Activated naive CD4-positive, alpha-beta T cell treated with anti-CD3 and anti-CD28 coated beads, Interleukin-2, amount 10 ng/mL, durations not matched to agents 7 days and 5 days (primary cell): ENCODE measurements at regions not wholly inside any gene's neighbourhood (a gene's known extent, or its start where the extent isn't known, plus 50 kb on each side); places are given as distances from the start of the nearest gene placed in this dataset.

Experiments
- CTCF ChIA-PET: fragments of 350-600 bp; sonication (Branson Sonifier 250); formaldehyde crosslinking; loops from one replicate; lab custom pipeline; 2021; ENCODE audit warnings: antibody characterized with exemption; lab: Charles Lee
- DNase-seq: peaks from one replicate; pipeline ENCODE4 v3.0.0-alpha.2; 2020
- H3K27ac Mint-ChIP-seq: one replicate; pipeline ENCODE4 v1.8.0; 2021; ENCODE audit warnings: mild to moderate bottlenecking, moderate library complexity, mixed read lengths
- H3K27me3 Mint-ChIP-seq: one replicate; pipeline ENCODE4 v1.8.0; 2021; ENCODE audit warnings: mild to moderate bottlenecking, mixed read lengths
- H3K36me3 Mint-ChIP-seq: one replicate; pipeline ENCODE4 v1.8.0; 2021; ENCODE audit warnings: mixed read lengths
- H3K4me1 Mint-ChIP-seq: one replicate; pipeline ENCODE4 v1.8.0; 2021; ENCODE audit warnings: mixed read lengths
- H3K4me3 Mint-ChIP-seq: one replicate; pipeline ENCODE4 v1.8.0; 2021; ENCODE audit warnings: mild to moderate bottlenecking, moderate library complexity, mixed read lengths
- H3K9me3 Mint-ChIP-seq: one replicate; pipeline ENCODE4 v1.8.0; 2021; ENCODE audit warnings: mixed read lengths

DNA sequence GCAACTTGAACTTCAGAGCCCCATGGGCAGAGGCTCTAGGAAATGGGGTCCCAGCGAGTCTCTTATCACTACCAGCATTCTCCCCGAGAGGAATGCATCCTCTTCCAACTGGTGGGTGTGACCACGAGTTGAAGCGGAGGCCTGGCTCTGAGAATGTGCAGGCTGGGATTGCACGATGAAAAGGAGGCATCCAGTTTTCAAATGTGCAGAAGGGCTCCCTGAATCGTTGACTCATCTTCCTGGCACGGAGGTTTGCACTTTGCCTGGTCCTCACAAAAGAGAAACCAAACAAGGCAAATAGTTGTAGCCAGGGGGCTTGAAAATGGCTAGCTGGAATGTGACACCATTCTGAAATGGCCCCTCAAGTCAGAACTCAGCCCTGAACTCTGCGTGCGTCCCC, 216.7 kb downstream of the GLI2 start:
- Mint-ChIP-seq H3K36me3 (no peaks in the 10 kb centered on the region), H3K4me1 (no peaks in the 10 kb centered on the region), H3K4me3 (no peak overlapping the region), H3K27me3 (no peaks in the 10 kb centered on the region), H3K27ac (no peak overlapping the region), H3K9me3 (no peaks in the 10 kb centered on the region)
- CTCF ChIA-PET: no interaction called here
- DNase-seq: no peak

- Mint-ChIP-seq H3K4me3 (no peak overlapping the region), H3K27ac (no peak overlapping the region), H3K27me3 (no peaks in the 10 kb centered on the region), H3K9me3 (no peaks in the 10 kb centered on the region), H3K36me3 (no peaks in the 10 kb centered on the region), H3K4me1 (no peaks in the 10 kb centered on the region)
- CTCF ChIA-PET: no interaction called here
- DNase-seq: no peak
These were observed 217.5 kb downstream of the GLI2 start for GRCh38 chr2:120953066-120953756.

DNA sequence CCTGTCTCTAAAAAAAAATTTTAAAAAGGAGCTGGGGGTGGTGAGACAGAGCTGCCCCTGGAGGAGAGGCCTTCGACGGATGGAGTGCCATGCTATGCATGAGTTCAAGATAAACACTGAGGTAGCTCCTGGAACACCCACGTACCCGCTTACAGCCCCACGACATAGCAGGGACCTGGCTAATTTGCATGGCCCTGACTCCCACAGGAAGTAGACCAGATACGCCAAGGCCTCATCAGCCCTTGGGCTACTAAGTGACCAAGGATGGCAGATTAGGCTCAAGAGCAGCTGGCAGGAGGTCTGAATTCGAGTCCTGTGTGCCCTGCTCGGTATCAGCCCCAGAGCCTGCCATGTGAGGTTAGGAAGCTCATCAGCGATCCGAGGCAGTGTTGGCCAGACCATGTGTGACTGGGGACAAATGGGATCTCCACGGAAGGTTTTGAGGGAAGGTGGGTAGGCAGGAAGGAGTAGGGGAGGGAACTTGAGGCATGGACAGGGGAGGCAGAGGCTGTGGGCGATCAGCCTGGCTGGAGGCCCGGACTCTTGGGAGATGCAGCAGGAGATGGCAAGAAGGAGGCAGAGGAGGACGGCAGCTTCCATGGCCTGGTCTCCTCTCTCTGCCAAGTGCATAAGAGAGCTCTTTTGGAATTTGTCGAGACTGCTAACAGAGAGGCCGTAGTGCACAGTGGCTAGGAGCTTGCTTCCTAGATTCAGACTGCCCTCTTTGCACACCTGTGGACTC, 218.3 kb downstream of the GLI2 start:
- no peaks in the 10 kb centered on the region for H3K27me3 Mint-ChIP-seq
- CTCF ChIA-PET: no interaction called here
- H3K4me3 Mint-ChIP-seq: no peak overlapping the region
- no peak overlapping the region for H3K27ac Mint-ChIP-seq
- no peaks in the 10 kb centered on the region for H3K4me1 Mint-ChIP-seq
- no peaks in the 10 kb centered on the region for H3K9me3 Mint-ChIP-seq
- H3K36me3 Mint-ChIP-seq: no peaks in the 10 kb centered on the region
- DNase-seq: no peak

DNA sequence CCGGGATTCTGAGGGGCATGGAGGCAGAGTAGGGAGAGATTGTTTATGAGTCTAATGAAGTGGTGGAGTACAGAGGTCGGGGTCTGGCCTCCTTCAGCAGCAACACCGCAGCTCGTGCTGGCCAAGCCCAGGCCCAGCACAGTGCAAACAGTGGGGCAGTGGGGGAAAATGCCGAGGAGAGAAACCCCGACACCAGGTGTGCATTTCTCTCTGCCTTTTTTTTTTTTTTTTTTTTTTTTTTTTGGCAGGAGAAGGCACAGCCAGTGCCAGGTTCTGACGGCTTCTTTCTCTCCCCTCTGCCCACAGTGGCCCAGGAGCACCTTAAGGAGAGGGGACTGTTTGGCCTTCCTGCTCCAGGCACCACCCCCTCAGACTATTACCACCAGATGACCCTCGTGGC, 219.3 kb downstream of the GLI2 start:
- H3K27me3 Mint-ChIP-seq: no peaks in the 10 kb centered on the region
- H3K4me3 Mint-ChIP-seq: no peak overlapping the region
- no peak for DNase-seq
- H3K9me3 Mint-ChIP-seq: no peaks in the 10 kb centered on the region
- H3K27ac Mint-ChIP-seq: no peak overlapping the region
- CTCF ChIA-PET: no interaction called here
- no peaks in the 10 kb centered on the region for H3K36me3 Mint-ChIP-seq
- no peaks in the 10 kb centered on the region for H3K4me1 Mint-ChIP-seq

- DNase-seq: no peak
- Mint-ChIP-seq H3K4me1 (no peaks in the 10 kb centered on the region), H3K27me3 (no peaks in the 10 kb centered on the region), H3K36me3 (no peaks in the 10 kb centered on the region), H3K27ac (no peak overlapping the region), H3K9me3 (no peaks in the 10 kb centered on the region), H3K4me3 (no peak overlapping the region)
- CTCF ChIA-PET: no interaction called here
These were observed 219.8 kb downstream of the GLI2 start for GRCh38 chr2:120955427-120955826.

- DNase-seq: no peak
- Mint-ChIP-seq H3K27me3 (no peaks in the 10 kb centered on the region), H3K4me3 (no peak overlapping the region), H3K4me1 (no peaks in the 10 kb centered on the region), H3K27ac (no peak overlapping the region), H3K36me3 (no peaks in the 10 kb centered on the region), H3K9me3 (no peaks in the 10 kb centered on the region)
- CTCF ChIA-PET: interaction anchor here (0.7 kb wide), 1 partner anchor 15 kb away, joined by 3 read pairs; no protein-coding TSS in a partner anchor
These were observed 221.0 kb downstream of the GLI2 start for GRCh38 chr2:120956486-120957156.

- Mint-ChIP-seq H3K9me3 (no peaks in the 10 kb centered on the region), H3K36me3 (no peaks in the 10 kb centered on the region), H3K27me3 (no peaks in the 10 kb centered on the region), H3K4me1 (no peaks in the 10 kb centered on the region), H3K27ac (no peak overlapping the region), H3K4me3 (no peak overlapping the region)
- DNase-seq: no peak
- CTCF ChIA-PET: interaction anchor here (0.8 kb wide), 1 partner anchor 9 kb away, joined by 3 read pairs; no protein-coding TSS in a partner anchor
These were observed 222.2 kb downstream of the GLI2 start for GRCh38 chr2:120957905-120958304.

DNA sequence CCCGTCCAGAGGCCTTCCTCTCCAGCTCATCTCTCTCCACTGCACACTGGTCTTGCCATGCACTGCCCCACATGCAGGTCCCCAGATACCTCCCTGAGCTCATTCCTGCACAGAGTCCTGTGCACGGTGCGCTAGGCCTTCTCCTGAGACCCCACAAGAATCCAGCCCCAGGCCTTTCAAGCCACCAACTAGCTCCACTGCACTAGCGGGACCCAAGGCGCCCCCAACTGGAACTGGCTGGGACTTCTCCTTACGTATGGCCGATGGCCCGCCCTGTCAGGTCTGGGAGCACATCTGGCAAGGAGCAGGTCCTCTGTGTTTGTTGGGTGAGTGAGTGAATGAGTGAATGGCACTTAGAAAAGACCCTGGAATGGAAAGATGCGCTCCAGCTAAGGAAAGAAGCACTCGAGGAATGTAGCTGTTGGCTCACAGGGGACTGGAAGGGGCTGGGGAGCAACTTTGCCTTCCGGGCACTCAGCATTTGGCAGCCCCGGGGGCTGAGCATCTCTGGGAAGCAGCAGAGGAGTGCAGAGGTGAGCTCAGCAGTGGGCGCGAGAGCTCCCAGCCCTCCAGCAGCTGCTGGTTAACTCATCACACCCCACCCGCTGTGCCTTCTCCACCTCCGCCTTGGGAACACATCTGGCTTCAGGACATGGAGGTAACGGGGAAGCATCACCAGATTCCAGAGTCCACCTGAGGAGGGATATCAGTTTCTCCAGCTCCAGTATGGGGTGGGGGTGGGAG, 223.1 kb downstream of the GLI2 start:
- H3K36me3 Mint-ChIP-seq: no peaks in the 10 kb centered on the region
- no peak overlapping the region for H3K27ac Mint-ChIP-seq
- no peaks in the 10 kb centered on the region for H3K9me3 Mint-ChIP-seq
- no peak overlapping the region for H3K4me3 Mint-ChIP-seq
- H3K27me3 Mint-ChIP-seq: no peaks in the 10 kb centered on the region
- H3K4me1 Mint-ChIP-seq: no peaks in the 10 kb centered on the region
- DNase-seq: no peak
- CTCF ChIA-PET: interaction anchor here (0.6 to 0.8 kb wide), 2 partner anchors 10 to 397 kb away, joined by 3 read pairs; no protein-coding TSS in a partner anchor

GRCh38 chr2:120959426-120959825, 223.8 kb downstream of the GLI2 start:
- Mint-ChIP-seq H3K27ac (no peak overlapping the region), H3K4me1 (no peaks in the 10 kb centered on the region), H3K36me3 (no peaks in the 10 kb centered on the region), H3K27me3 (no peaks in the 10 kb centered on the region), H3K4me3 (no peak overlapping the region), H3K9me3 (no peaks in the 10 kb centered on the region)
- CTCF ChIA-PET: interaction anchor here (0.6 kb wide), 1 partner anchor 396 kb away, joined by 3 read pairs; no protein-coding TSS in a partner anchor
- DNase-seq: no peak

DNA sequence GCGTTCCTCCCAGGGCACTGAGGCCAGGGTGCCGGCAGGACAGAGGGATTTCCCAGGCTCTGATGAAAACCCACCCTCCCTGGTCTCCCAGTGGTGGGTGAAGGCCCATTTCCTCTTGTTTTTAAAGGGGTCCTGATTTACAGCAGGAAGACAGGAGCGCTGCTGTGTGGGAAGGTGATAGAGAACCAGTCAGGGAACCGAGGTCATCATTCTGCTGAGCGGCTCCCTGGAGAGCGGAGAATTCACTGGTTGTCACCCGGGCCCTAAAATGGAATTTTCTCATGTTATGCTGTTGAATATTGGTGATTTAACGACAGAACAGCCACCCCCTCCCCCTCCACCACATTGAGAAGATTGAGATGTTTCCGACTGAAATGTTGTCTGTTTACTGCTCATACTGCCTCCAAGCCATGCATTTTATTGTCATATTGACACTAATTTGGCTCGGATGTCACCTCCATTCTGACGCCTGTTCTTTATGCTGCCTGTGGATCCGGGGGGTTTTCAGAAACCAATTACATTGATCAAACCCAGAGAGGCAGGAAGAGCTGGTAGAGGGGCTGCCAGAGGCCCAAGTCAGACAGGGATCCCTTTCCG, 225.2 kb downstream of the GLI2 start:
- no peaks in the 10 kb centered on the region for H3K9me3 Mint-ChIP-seq
- H3K27me3 Mint-ChIP-seq: no peaks in the 10 kb centered on the region
- H3K36me3 Mint-ChIP-seq: no peaks in the 10 kb centered on the region
- H3K4me3 Mint-ChIP-seq: no peak overlapping the region
- H3K4me1 Mint-ChIP-seq: no peaks in the 10 kb centered on the region
- CTCF ChIA-PET: no interaction called here
- DNase-seq: no peak
- no peak overlapping the region for H3K27ac Mint-ChIP-seq

DNA sequence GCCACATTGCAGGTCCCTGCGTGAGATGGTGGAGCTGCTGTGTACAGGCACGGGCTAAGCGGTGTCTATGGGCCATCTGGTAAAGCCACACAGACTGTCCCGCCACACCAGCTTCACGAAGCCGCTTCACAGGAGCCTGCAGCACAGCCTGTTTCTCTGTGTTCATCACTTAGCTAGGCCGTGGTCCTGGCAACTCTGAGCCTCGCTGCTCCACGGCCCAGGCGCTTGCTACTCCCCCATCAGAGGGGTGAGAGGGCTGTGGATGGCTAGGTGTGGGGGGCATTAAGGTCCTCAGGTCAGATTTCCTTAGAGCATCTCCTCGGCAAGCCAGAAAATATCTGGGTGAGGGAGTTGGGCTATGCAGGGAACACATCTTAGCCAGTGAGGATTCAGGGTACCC, 225.7 kb downstream of the GLI2 start:
- H3K4me1 Mint-ChIP-seq: no peaks in the 10 kb centered on the region
- CTCF ChIA-PET: no interaction called here
- no peak for DNase-seq

GRCh38 chr2:120963997-120964705, 228.5 kb downstream of the GLI2 start:
- H3K9me3 Mint-ChIP-seq: no peaks in the 10 kb centered on the region
- CTCF ChIA-PET: no interaction called here
- H3K27me3 Mint-ChIP-seq: no peaks in the 10 kb centered on the region
- H3K4me1 Mint-ChIP-seq: no peaks in the 10 kb centered on the region
- H3K36me3 Mint-ChIP-seq: no peaks in the 10 kb centered on the region
- H3K27ac Mint-ChIP-seq: no peak overlapping the region
- no peak overlapping the region for H3K4me3 Mint-ChIP-seq
- DNase-seq: no peak

More for the DNA sequence above, 225.7 kb downstream of the GLI2 start:
- no peaks in the 10 kb centered on the region for H3K27me3 Mint-ChIP-seq
- H3K27ac Mint-ChIP-seq: no peak overlapping the region
- no peak overlapping the region for H3K4me3 Mint-ChIP-seq
- no peaks in the 10 kb centered on the region for H3K9me3 Mint-ChIP-seq
- H3K36me3 Mint-ChIP-seq: no peaks in the 10 kb centered on the region

GRCh38 chr2:120964819-120965218, 229.2 kb downstream of the GLI2 start:
- no peaks in the 10 kb centered on the region for H3K9me3 Mint-ChIP-seq
- H3K4me1 Mint-ChIP-seq: no peaks in the 10 kb centered on the region
- DNase-seq: no peak
- H3K4me3 Mint-ChIP-seq: no peak overlapping the region
- CTCF ChIA-PET: no interaction called here
- H3K36me3 Mint-ChIP-seq: no peaks in the 10 kb centered on the region
- H3K27me3 Mint-ChIP-seq: no peaks in the 10 kb centered on the region
- no peak overlapping the region for H3K27ac Mint-ChIP-seq
